PC-3 (cell line): ENCODE measurements at regions not wholly inside any gene's neighbourhood (a gene's known extent, or its start where the extent isn't known, plus 50 kb on each side); places are given as distances from the start of the nearest gene placed in this dataset.

ENCODE experiments used
- CTCF ChIP-seq: fragments of 300-600 bp; sonication (generic); conservative IDR thresholded peaks from 2 replicates; pipeline ENCODE4 v1.5.1; 2017; ENCODE audit warnings: antibody characterized with exemption, low read depth, mild to moderate bottlenecking, low read length
- EZH2 ChIP-seq: fragments of 300-600 bp; sonication (generic); IDR thresholded peaks from one replicate; pipeline ENCODE4 v1.6.1; 2017; ENCODE audit warnings: antibody characterized with exemption, mild to moderate bottlenecking, low read length; ENCODE audit not compliant: unreplicated experiment
- EZH2phosphoT487 ChIP-seq: fragments of 300-600 bp; sonication (generic); IDR thresholded peaks from 2 replicates; pipeline ENCODE4 v1.6.1; 2018; ENCODE audit warnings: mild to moderate bottlenecking, antibody characterized with exemption, low read length, borderline replicate concordance

- TF ChIP-seq CTCF (no peak), EZH2 (no peak), EZH2phosphoT487 (no peak)
These were observed 122.1 kb upstream of the PLAAT1 start for GRCh38 chr3:193118907-193119306.
